Islet precursor cell (in vitro differentiated cells): ENCODE measurements at regions not wholly inside any gene's neighbourhood (a gene's known extent, or its start where the extent isn't known, plus 50 kb on each side); places are given as distances from the start of the nearest gene placed in this dataset.

Source experiments
- DNase-seq: peaks from one replicate; pipeline ENCODE4 v3.0.0-alpha.2; 2018

GRCh38 chr1:87512431-87512830 lies 183.8 kb downstream of the LMO4 start:
- no peak for DNase-seq

GRCh38 chr1:87513255-87513654 lies 184.6 kb downstream of the LMO4 start:
- DNase-seq: no peak

GRCh38 chr1:87513966-87514660 lies 185.4 kb downstream of the LMO4 start:
- DNase-seq: no peak

- no peak for DNase-seq
Measured at GRCh38 chr1:87515781-87516180, 187.1 kb downstream of the LMO4 start.

GRCh38 chr1:87518794-87519193 lies 190.1 kb downstream of the LMO4 start:
- no peak for DNase-seq

GRCh38 chr1:87521452-87521851 lies 192.8 kb downstream of the LMO4 start:
- DNase-seq: no peak

- DNase-seq: no peak
Measured at GRCh38 chr1:87523466-87523865, 194.8 kb downstream of the LMO4 start.

- no peak for DNase-seq
Measured at GRCh38 chr1:87524021-87524754, 195.5 kb downstream of the LMO4 start.

GRCh38 chr1:87528754-87529517 lies 200.3 kb downstream of the LMO4 start:
- DNase-seq: no peak

GRCh38 chr1:87530042-87530807 lies 201.5 kb downstream of the LMO4 start:
- DNase-seq: no peak

GRCh38 chr1:87535551-87535950 lies 206.9 kb downstream of the LMO4 start:
- DNase-seq: no peak

- DNase-seq: no peak
Measured at GRCh38 chr1:87539147-87539546, 210.5 kb downstream of the LMO4 start.

GRCh38 chr1:87542697-87543096 lies 214.0 kb downstream of the LMO4 start:
- DNase-seq: no peak

GRCh38 chr1:87549738-87550137 lies 221.1 kb downstream of the LMO4 start:
- DNase-seq: no peak

- DNase-seq: no peak
Measured at GRCh38 chr1:87553511-87553910, 224.8 kb downstream of the LMO4 start.

- DNase-seq: no peak
Measured at GRCh38 chr1:87555366-87555765, 226.7 kb downstream of the LMO4 start.

GRCh38 chr1:87556326-87556725 lies 227.6 kb downstream of the LMO4 start:
- DNase-seq: no peak

- no peak for DNase-seq
Measured at GRCh38 chr1:87558921-87559320, 230.2 kb downstream of the LMO4 start.

- no peak for DNase-seq
Measured at GRCh38 chr1:87560137-87560536, 231.5 kb downstream of the LMO4 start.

- no peak for DNase-seq
Measured at GRCh38 chr1:87560601-87561360, 232.1 kb downstream of the LMO4 start.

GRCh38 chr1:87563211-87563610 lies 234.5 kb downstream of the LMO4 start:
- no peak for DNase-seq

- DNase-seq: no peak
Measured at GRCh38 chr1:87565861-87566260, 237.2 kb downstream of the LMO4 start.
